Large intestine (tissue), 3 donors: ENCODE measurements at regions not wholly inside any gene's neighbourhood (a gene's known extent, or its start where the extent isn't known, plus 50 kb on each side); places are given as distances from the start of the nearest gene placed in this dataset.
"Not testable (repeated sequence)": the region's sequence is repeated elsewhere in the genome, so short reads cannot be mapped to it uniquely, and the experiment has no call there.

ENCODE experiments used
- DNase-seq, 2 donors: peaks; one replicate each; pipeline versions ENCODE4 v3.0.0 to v3.0.0-alpha.2; 2013
- H3K27ac ChIP-seq: one replicate; pipeline ENCODE4 v1.5.1; 2013; ENCODE audit warnings: low read length
- H3K27me3 ChIP-seq: 2 replicates; pipeline ENCODE4 v1.6.1; 2013; ENCODE audit warnings: low read length; ENCODE audit not compliant: control insufficient read depth, insufficient read depth
- H3K36me3 ChIP-seq: 2 replicates; pipeline ENCODE4 v1.6.1; 2013; ENCODE audit warnings: low read length; ENCODE audit not compliant: control insufficient read depth, insufficient read depth
- H3K4me1 ChIP-seq: one replicate; pipeline ENCODE4 v1.6.1; 2013; ENCODE audit warnings: low read length; ENCODE audit not compliant: control insufficient read depth, insufficient read depth
- H3K4me3 ChIP-seq: one replicate; pipeline ENCODE4 v1.5.1; 2013; ENCODE audit warnings: low read length
- H3K9me3 ChIP-seq: one replicate; pipeline ENCODE4 v1.6.1; 2013; ENCODE audit warnings: mild to moderate bottlenecking, low read depth, low read length, moderate library complexity; ENCODE audit not compliant: control insufficient read depth
- WGBS: methylation state at CpG from one replicate; pipeline ENCODE4 v1.1.5; 2013; ENCODE audit warnings: low lambda C conversion rate; ENCODE audit not compliant: insufficient coverage; 5-methylcytosine and 5-hydroxymethylcytosine counted together

GRCh38 chr15:75114796-75115195 is 86.9 kb upstream of the C15orf39 start:
- no peaks in the 10 kb centered on the region for H3K27me3 ChIP-seq
- H3K36me3 ChIP-seq = no peaks in the 10 kb centered on the region
- DNase-seq = no peak
- H3K27ac ChIP-seq = no peak overlapping the region
- H3K4me3 ChIP-seq = no peak overlapping the region
- H3K9me3 ChIP-seq = peaks cover 13% of the 10 kb centered on the region
- peaks cover 8% of the 10 kb centered on the region for H3K4me1 ChIP-seq
- WGBS = no CpG with 5 or more reads among the region's 3 CpGs

GRCh38 chr15:75115411-75115913 is 86.2 kb upstream of the C15orf39 start:
- WGBS = no CpG with 5 or more reads among the region's 8 CpGs
- H3K27me3 ChIP-seq, DNase-seq, H3K4me1 ChIP-seq, H3K4me3 ChIP-seq, H3K36me3 ChIP-seq, H3K27ac ChIP-seq: not testable (repeated sequence)
- H3K9me3 ChIP-seq = peaks cover 13% of the 10 kb centered on the region

GRCh38 chr15:75116143-75116542 is 85.5 kb upstream of the C15orf39 start:
- not testable (repeated sequence) for H3K27ac ChIP-seq, H3K4me1 ChIP-seq, H3K36me3 ChIP-seq, H3K27me3 ChIP-seq, H3K4me3 ChIP-seq, DNase-seq
- H3K9me3 ChIP-seq = peaks cover 13% of the 10 kb centered on the region
- no CpG with 5 or more reads among the region's 31 CpGs for WGBS

- Histone ChIP-seq H3K4me1 (no peaks in the 10 kb centered on the region), H3K27ac (no peak overlapping the region), H3K9me3 (peaks cover 13% of the 10 kb centered on the region), H3K27me3 (no peaks in the 10 kb centered on the region), H3K36me3 (no peaks in the 10 kb centered on the region), H3K4me3 (no peak overlapping the region)
- WGBS = 100% methylated on average over 1 of the region's 1 CpG
- no peak for DNase-seq
Observed at GRCh38 chr15:75117993-75118392, 83.7 kb upstream of the C15orf39 start.

GRCh38 chr15:75119312-75119711 is 82.4 kb upstream of the C15orf39 start:
- DNase-seq, H3K36me3 ChIP-seq, H3K27me3 ChIP-seq, H3K4me3 ChIP-seq, H3K9me3 ChIP-seq, H3K4me1 ChIP-seq, H3K27ac ChIP-seq: not testable (repeated sequence)
- WGBS = no CpG with 5 or more reads among the region's 4 CpGs

- no peak for DNase-seq
- no peak overlapping the region for H3K27ac ChIP-seq
- no peaks in the 10 kb centered on the region for H3K27me3 ChIP-seq
- H3K9me3 ChIP-seq = no peaks in the 10 kb centered on the region
- no peaks in the 10 kb centered on the region for H3K4me1 ChIP-seq
- H3K36me3 ChIP-seq = no peaks in the 10 kb centered on the region
- no peak overlapping the region for H3K4me3 ChIP-seq
Observed at GRCh38 chr15:75121491-75121890, 80.2 kb upstream of the C15orf39 start.

- H3K27ac ChIP-seq = no peak overlapping the region
- no peak overlapping the region for H3K4me3 ChIP-seq
- no peaks in the 10 kb centered on the region for H3K4me1 ChIP-seq
- no peaks in the 10 kb centered on the region for H3K9me3 ChIP-seq
- 82% methylated on average over 5 of the region's 5 CpGs for WGBS
- DNase-seq = no peak
- no peaks in the 10 kb centered on the region for H3K36me3 ChIP-seq
- no peaks in the 10 kb centered on the region for H3K27me3 ChIP-seq
Observed at GRCh38 chr15:75123395-75123794, 78.3 kb upstream of the C15orf39 start.

GRCh38 chr15:75124278-75124677 is 77.4 kb upstream of the C15orf39 start:
- H3K36me3 ChIP-seq, H3K27me3 ChIP-seq, H3K4me3 ChIP-seq, DNase-seq, H3K9me3 ChIP-seq, H3K4me1 ChIP-seq, H3K27ac ChIP-seq: not testable (repeated sequence)
- WGBS = no CpG with 5 or more reads among the region's 3 CpGs

- Histone ChIP-seq H3K27me3 (no peaks in the 10 kb centered on the region), H3K4me1 (no peaks in the 10 kb centered on the region), H3K4me3 (no peak overlapping the region), H3K27ac (no peak overlapping the region), H3K36me3 (no peaks in the 10 kb centered on the region), H3K9me3 (no peaks in the 10 kb centered on the region)
- no peak for DNase-seq
- no CpG with 5 or more reads among the region's 5 CpGs for WGBS
Observed at GRCh38 chr15:75125935-75126334, 75.7 kb upstream of the C15orf39 start.

- Histone ChIP-seq H3K27ac (no peak overlapping the region), H3K36me3 (no peaks in the 10 kb centered on the region), H3K27me3 (no peaks in the 10 kb centered on the region), H3K9me3 (no peaks in the 10 kb centered on the region), H3K4me1 (no peaks in the 10 kb centered on the region), H3K4me3 (no peak overlapping the region)
- no peak for DNase-seq
- no CpG with 5 or more reads among the region's 10 CpGs for WGBS
Observed at GRCh38 chr15:75126864-75127580, 74.7 kb upstream of the C15orf39 start.

- Histone ChIP-seq H3K27ac (no peak overlapping the region), H3K9me3 (no peaks in the 10 kb centered on the region), H3K36me3 (no peaks in the 10 kb centered on the region), H3K4me1 (no peaks in the 10 kb centered on the region), H3K4me3 (no peak overlapping the region), H3K27me3 (no peaks in the 10 kb centered on the region)
- no peak for DNase-seq
- WGBS = no CpG with 5 or more reads among the region's 4 CpGs
Observed at GRCh38 chr15:75129788-75130187, 71.9 kb upstream of the C15orf39 start.
